DOHH2 (cell line): ENCODE measurements at regions not wholly inside any gene's neighbourhood (a gene's known extent, or its start where the extent isn't known, plus 50 kb on each side); places are given as distances from the start of the nearest gene placed in this dataset.
"Not testable (repeated sequence)": the region's sequence is repeated elsewhere in the genome, so short reads cannot be mapped to it uniquely, and the experiment has no call there.

Source experiments
- EZH2phosphoT487 ChIP-seq: fragments of 200-600 bp; sonication (generic); IDR thresholded peaks from 2 replicates; pipeline ENCODE4 v1.6.1; 2017; ENCODE audit warnings: borderline replicate concordance, mild to moderate bottlenecking, antibody characterized with exemption, low read length, moderate library complexity, mixed read lengths
- TF ChIP-seq, protein P1 (sequence below): fragments of 200-600 bp; sonication (generic); IDR thresholded peaks from one replicate; pipeline ENCODE4 v1.5.1; 2014; ENCODE audit warnings: antibody characterized with exemption, mild to moderate bottlenecking, low read depth, low read length; ENCODE audit not compliant: poor library complexity, severe bottlenecking

DNA sequence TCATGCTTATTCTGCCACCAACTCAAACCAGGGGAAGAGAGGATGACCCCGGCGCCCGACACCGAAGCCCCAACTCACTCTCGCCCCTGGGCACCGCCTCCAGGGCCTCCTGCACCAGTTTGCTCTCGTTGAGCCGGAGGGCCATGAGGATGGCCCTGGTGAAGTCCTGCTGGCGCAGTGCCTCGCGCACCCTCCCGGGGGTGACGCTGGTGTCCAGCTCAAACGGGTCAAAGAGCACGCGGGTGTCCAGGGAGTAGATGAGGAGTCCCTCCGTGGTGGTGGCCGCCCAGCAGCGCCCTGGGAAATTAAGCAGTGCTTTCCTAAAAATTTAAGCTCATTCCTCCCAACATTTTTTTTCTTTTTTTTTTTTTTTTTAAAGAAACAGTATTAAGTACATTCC is 5387.6 kb upstream of the TPTE start:
- TF ChIP-seq, protein P1, sequence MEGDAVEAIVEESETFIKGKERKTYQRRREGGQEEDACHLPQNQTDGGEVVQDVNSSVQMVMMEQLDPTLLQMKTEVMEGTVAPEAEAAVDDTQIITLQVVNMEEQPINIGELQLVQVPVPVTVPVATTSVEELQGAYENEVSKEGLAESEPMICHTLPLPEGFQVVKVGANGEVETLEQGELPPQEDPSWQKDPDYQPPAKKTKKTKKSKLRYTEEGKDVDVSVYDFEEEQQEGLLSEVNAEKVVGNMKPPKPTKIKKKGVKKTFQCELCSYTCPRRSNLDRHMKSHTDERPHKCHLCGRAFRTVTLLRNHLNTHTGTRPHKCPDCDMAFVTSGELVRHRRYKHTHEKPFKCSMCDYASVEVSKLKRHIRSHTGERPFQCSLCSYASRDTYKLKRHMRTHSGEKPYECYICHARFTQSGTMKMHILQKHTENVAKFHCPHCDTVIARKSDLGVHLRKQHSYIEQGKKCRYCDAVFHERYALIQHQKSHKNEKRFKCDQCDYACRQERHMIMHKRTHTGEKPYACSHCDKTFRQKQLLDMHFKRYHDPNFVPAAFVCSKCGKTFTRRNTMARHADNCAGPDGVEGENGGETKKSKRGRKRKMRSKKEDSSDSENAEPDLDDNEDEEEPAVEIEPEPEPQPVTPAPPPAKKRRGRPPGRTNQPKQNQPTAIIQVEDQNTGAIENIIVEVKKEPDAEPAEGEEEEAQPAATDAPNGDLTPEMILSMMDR, result not testable (repeated sequence)
- TF ChIP-seq EZH2phosphoT487, result not testable (repeated sequence)
